PFSK-1 (cell line): ENCODE measurements at regions not wholly inside any gene's neighbourhood (a gene's known extent, or its start where the extent isn't known, plus 50 kb on each side); places are given as distances from the start of the nearest gene placed in this dataset.

Experiments
- FOXP2 ChIP-seq: optimal IDR thresholded peaks from 2 replicates; pipeline ENCODE3; 2011; ENCODE audit warnings: borderline replicate concordance, control low read depth, inconsistent platforms; ENCODE audit not compliant: insufficient read depth; ENCODE audit errors: extremely low read length, extremely low read depth
- POLR2AphosphoS5 ChIP-seq: IDR thresholded peaks from 2 replicates; pipeline ENCODE4 v1.6.1; 2012; ENCODE audit warnings: low read depth, mild to moderate bottlenecking, control low read depth, low read length, moderate library complexity
- REST ChIP-seq, 2 experiments: IDR thresholded peaks; 2 replicates each; pipeline versions ENCODE4 v1.6.1 to v1.8.0; 2011 to 2012; ENCODE audit warnings: low read depth in 2 of 2, low read length in 2 of 2, control low read depth in 1 of 2, inconsistent platforms in 1 of 2, mild to moderate bottlenecking in 1 of 2, moderate library complexity in 1 of 2; ENCODE audit not compliant: insufficient read depth in 1 of 2
- SIN3A ChIP-seq: IDR thresholded peaks from 2 replicates; pipeline ENCODE4 v1.6.1; 2012; ENCODE audit warnings: mild to moderate bottlenecking, low read length, moderate library complexity, borderline replicate concordance; ENCODE audit not compliant: insufficient read depth
- TAF1 ChIP-seq: IDR thresholded peaks from 2 replicates; pipeline ENCODE4 v1.6.1; 2012; ENCODE audit warnings: low read length, control low read depth, borderline replicate concordance; ENCODE audit not compliant: insufficient read depth

DNA sequence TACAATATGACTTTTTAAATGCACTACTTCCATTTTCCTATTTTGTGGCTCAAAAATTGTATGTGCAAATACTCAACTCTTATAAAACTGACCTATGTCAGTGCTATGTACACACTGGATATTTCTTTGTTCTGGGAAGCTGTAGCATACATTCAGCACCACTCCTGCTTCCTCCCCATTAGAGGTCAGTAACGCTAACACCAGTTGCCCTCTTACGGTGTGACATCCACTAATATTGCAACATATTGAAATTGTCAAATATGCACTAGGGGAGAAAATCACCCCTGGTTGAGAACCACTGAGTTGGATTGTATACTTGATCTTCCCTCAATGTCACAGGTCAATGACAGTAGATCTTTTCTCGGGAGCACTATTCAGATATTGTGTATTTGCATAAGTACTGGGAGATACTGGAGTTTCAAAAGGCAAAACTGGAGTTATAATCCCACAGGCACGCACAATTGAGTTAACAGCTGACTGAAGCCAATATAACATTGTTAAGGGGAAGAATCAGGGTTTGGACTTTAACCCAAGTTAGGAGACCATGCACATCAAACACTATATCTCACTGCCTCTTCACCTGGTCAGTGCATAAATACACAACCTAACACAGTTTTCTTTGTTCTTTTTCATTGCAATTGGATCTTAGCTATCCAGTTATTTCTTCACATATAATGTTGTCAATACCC, 1276.5 kb upstream of the MIR17HG start:
- TF ChIP-seq FOXP2: no peak

- TF ChIP-seq SIN3A: no peak
- TF ChIP-seq REST (IDR thresholded peaks at IDR 0.05; ENCODE audit: insufficient read depth in 1 of 2, low read depth in 2 of 2, low read length in 2 of 2): no peak
- no peak for TF ChIP-seq TAF1
- no peak for TF ChIP-seq FOXP2
- no peak for TF ChIP-seq POLR2AphosphoS5
Measured at GRCh38 chr13:90084684-90085290, 1262.7 kb upstream of the MIR17HG start.

- no peak for TF ChIP-seq SIN3A
- no peak for TF ChIP-seq FOXP2
- TF ChIP-seq TAF1: no peak
- no peak for TF ChIP-seq POLR2AphosphoS5
- TF ChIP-seq REST (IDR thresholded peaks at IDR 0.05; ENCODE audit: insufficient read depth in 1 of 2, low read depth in 2 of 2, low read length in 2 of 2): no peak
Measured at GRCh38 chr13:90089051-90089450, 1258.4 kb upstream of the MIR17HG start.

GRCh38 chr13:90091611-90092010, 1255.9 kb upstream of the MIR17HG start:
- TF ChIP-seq REST (IDR thresholded peaks at IDR 0.05; ENCODE audit: insufficient read depth in 1 of 2, low read depth in 2 of 2, low read length in 2 of 2) (no peak), TAF1 (no peak), FOXP2 (no peak), POLR2AphosphoS5 (no peak), SIN3A (no peak)

DNA sequence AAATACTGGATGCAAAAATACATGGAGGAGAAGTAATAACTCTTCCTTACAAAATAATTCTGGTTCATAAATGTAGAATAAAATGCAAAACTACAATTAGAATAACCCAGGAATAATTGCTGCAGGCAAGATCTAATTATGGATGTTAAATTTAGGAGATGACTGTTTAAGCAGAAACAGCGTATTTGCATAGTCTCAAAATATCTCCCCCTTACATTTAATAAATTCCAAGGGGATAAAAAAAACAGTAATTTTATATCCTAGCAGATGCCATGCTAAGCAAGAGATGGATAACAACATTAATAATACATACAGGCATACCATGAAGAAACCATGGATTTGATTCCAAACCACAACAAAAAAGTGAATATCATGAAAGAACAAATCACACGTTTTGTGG, 1253.1 kb upstream of the MIR17HG start:
- TF ChIP-seq REST (IDR thresholded peaks at IDR 0.05; ENCODE audit: insufficient read depth in 1 of 2, low read depth in 2 of 2, low read length in 2 of 2): no peak
- no peak for TF ChIP-seq FOXP2
- no peak for TF ChIP-seq TAF1
